ENCODE measurements at regions not wholly inside any gene's neighbourhood (a gene's known extent, or its start where the extent isn't known, plus 50 kb on each side); places are given as distances from the start of the nearest gene placed in this dataset.

DNA sequence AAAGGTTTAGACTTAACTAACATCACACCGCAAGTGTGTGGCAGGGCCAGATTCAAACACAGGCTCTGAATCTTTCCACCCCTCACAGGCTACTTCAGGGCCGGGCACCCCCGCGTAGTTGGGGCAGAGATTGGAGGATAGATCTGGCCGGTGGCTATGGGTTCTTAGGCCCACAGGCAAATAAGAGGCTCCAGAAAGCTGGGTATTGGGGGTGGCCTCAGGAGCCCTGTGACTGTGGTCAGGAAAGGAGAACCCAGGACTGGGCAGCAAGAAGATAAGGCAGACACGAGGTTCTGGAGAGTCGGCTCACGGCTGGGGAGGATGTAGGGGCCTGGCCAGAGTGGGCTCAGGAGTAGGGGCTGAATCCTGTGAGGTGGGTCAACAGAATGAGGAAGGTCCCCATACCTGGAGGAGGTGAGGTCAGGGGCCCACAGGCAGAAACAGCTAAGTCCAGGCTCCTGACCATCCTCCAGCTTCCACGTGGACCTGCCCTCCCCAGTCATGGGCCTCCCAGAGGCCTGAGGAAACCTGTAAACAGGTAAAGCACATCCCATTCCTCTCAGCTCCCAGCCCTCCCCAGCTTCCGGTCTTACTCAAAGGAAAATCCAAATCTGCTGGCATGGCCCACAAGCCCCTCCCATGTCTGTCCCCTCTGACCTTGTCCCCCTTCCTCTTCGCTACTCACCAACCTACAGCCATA is 306.2 kb downstream of the MATN1 start:
- no peak for DNase-seq

DNA sequence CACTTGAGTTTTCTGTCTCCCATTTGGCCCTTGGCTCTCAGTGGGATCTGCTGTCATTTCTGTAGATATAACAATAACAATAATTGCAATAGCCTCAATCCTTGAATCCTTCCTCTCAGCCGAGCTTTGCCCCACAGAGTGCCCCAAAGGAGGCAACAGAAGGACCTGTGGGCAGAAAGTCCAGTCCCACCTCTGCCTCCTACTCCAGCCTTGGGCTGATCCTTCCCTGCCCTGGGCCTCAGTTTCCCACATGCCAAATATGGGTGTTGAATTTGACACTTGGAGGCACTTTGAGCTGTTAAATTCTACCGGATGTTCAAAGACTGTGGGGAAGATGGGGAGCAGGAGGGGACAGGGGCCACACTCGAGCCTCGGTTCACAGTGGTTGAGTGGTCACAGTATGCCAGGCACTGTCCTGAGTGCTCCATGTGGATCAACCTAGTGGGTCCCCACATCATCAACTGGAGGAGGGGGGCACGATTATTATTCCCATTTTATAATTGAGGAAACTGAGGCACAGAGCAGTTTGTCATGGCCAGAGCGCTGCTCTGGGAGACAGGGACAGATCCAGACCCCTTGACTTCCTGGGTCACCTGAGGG is 307.1 kb downstream of the MATN1 start:
- DNase-seq: no peak

DNA sequence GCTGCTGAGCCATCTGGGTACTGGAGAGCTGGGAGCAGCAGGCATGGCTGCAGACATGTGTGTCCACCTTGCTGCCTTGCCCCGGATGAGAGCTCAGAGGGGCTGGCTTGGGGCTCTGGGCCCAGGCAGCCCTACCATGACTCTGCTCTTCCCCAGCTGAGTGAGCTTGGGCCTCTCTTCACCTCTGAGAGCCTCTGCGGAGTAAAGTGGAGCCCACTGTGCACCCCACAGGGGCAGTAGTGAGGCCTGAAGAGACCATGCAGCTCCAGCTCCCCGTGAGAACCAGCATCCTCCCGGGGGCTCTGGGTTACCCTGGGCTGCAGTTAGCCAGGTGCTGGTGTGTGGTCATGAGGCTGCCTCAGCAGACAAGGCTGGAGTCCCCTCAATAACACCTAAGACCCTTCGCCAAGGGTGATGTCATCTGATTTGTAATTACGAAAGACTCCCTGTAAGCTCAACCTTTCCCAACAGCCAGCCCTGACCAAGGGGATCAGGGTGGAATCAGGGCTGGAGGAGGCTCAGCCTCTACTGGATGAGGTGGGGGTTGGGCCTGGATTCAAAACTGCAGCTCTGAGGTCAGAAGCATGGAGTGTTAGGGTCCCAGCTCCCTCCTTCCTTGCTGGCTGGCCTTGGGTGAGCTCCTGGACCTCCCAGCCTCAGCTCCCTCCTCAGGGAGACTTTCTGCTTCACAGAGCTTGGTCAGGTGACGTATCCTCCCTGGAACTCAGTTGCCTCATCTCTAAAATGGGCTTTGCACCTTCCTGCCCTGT is 308.0 kb downstream of the MATN1 start:
- DNase-seq: no peak

- DNase-seq: no peak
These were observed 308.6 kb downstream of the MATN1 start for GRCh38 chr1:30414851-30415165.

DNA sequence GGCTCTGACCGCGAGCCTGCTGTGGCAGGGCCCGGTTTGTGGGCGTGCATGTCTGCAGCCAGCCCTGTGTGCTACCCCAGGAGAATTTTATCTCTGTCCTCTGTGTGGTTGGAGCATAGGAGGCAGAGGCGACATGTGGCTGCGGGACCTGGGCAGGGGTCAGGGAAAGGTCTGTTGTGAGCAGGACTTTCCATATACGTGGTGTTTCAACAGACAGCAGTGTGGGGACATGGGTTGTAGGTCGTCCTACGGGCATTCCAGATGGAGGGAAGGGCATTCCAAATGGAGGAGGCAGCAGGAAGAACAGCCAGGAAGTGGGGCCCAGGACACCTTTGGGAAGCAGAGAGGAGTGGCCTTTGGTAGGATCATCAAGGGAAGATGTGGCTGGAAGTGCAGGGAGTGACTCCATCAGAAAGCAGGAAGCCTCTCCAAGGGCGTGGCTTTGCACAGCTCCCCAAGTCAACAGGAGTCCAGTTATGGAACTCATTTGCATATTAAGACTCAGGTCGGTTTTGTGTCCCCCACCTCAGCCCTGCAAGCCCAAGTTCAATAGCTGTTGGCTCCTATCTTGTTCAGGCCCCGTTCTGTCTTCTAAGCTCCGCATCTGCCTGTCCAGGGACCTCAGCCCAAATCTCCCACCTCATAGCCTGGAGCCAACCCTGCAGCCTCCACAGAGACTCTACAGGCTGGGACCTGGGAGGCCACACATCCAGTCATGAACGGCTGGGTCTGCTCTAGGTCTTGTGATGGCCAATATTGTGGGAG is 309.1 kb downstream of the MATN1 start:
- no peak for DNase-seq

DNA sequence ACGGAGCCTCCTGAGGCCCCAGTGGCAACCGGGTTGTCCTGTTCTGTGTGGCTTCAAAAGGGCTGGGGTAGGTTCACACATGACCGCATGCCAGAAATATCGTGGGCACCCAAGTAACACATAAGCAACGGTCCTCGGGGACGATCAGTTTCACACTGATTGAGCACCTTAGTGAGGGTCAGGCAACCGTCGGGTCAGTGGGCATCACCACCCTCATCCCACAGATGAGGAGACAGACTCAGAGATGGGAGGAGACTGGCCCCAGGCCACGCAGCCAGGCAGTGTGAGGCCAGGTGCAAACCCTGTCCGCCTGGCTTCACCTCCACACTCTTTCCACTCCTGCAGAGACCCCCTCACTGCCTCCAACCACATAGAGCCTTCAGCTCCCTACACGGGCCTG is 309.8 kb downstream of the MATN1 start:
- no peak for DNase-seq

- DNase-seq: no peak
These were observed 310.3 kb downstream of the MATN1 start for GRCh38 chr1:30413111-30413440.

GRCh38 chr1:30412241-30413110 is 310.9 kb downstream of the MATN1 start:
- DNase-seq: no peak

DNA sequence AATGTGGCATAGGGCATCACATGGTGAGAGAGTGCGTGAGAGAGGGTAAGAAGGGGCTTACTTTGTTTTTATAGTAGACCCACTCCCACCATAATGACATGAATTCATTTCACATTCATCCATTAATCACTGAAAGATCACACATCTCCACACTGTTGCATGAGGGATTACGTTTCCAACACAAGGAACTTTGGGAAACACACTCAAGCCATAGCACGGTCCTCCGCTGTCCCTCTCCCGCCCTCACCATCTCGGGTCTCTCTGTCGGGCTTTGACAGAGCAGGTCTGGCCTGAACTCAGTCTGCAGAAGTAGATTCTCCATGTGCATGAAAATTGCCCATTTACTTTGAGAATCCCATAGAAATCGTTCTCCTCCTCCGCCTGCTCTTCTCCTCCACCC is 312.2 kb downstream of the MATN1 start:
- DNase-seq: no peak

GRCh38 chr1:30410153-30410851 is 313.1 kb downstream of the MATN1 start:
- no peak for DNase-seq

DNA sequence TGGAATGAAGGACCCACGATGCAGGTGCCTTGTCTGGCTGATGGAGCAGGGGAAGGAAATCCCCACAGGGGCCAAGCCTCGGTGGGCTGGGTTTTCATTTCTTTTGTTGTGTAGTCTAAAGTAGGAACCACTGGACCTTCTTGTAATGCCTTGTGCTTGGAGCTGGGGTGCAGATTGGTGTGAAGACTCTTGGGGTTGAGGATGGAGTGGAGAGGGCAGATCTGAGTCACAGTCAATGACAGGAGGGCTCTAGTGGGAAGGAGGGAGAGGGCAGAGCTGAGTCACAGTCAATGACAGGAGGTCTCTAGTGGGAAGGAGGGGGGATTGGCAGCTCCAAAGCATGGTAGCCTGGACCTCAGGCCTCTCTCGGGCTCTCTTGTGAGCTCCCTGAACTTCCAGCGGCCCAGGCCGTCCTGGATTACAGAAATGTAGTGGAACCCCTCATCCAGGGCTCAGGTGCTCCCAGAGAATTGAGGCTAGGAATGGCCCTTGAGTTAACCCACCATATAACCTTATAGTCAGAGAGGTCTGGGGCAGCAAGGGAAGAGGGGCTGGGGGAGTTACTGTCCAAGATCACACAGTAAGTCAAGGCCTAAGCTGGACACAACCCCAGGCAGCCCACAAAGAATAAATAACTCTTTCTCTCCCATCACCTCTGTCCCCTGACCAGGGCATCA is 313.8 kb downstream of the MATN1 start:
- no peak for DNase-seq

- no peak for DNase-seq
These were observed 315.4 kb downstream of the MATN1 start for GRCh38 chr1:30407865-30408580.

DNA sequence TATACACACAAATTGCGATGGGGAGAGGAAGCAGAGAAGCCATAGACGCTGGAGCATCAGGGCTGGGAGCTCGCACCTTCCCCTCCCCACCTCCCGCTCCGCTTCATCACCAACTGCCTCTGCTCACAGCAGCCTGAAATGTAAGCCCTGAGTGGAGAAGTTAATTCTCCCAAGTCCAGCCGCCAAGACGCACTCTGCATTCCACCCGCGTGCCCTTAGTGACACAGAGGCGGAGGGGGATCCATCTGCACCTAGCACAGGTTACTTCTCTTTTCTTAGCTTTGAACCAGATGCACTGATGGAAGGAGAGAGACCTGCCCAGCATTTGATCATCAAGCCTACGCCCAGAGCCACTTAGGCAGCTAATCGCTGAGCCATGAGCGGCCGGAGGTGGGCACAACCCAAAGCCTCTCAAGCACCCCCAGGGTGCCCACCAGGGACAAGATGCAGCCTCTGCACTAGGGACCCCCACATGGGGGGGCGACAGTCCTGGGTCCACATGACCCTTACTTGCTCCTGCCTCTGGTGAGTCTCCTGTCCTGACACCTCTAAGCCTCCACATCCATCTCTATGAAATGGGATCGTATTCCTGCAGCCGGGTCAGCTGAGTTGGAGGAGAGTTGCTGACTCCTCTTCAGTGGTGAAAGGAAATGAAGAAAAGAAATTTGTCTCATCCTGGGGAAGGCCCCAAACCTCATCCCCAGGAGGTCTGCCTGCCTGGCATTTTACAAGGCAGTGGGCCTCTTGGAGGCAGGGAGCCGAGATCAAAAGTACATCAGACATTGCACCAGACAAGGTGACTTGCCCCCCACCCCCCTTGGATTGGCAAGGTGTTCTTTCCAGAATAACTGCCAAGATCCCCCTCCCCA is 316.2 kb downstream of the MATN1 start:
- no peak for DNase-seq

GRCh38 chr1:30405631-30406212 is 317.7 kb downstream of the MATN1 start:
- no peak for DNase-seq

- no peak for DNase-seq
These were observed 318.3 kb downstream of the MATN1 start for GRCh38 chr1:30405081-30405480.

- no peak for DNase-seq
These were observed 319.0 kb downstream of the MATN1 start for GRCh38 chr1:30404341-30404740.

DNA sequence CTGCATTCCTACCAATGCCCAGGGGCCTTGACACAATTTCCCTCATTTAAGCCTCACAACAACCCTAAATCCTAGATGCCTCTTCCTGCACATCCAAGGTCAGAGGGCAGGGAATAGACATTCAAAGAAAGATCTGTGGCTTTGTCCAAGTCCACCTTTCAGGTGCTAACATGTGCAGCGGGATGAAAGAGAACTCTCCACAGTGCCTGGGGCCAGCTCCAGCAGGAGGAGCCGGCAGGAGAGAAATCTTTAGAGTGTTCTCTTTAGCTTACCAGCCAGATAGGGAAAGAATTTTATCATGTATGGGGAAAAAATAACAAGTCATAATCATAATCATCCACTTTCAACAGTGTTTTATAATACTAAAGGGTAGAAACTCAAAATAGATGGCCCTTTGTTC is 319.7 kb downstream of the MATN1 start:
- no peak for DNase-seq

GRCh38 chr1:30403061-30403645 is 320.2 kb downstream of the MATN1 start:
- DNase-seq: no peak

GRCh38 chr1:30402031-30402430 is 321.4 kb downstream of the MATN1 start:
- no peak for DNase-seq
